ENCODE measurements at regions not wholly inside any gene's neighbourhood (a gene's known extent, or its start where the extent isn't known, plus 50 kb on each side); places are given as distances from the start of the nearest gene placed in this dataset.
"Not testable (repeated sequence)": the region's sequence is repeated elsewhere in the genome, so short reads cannot be mapped to it uniquely, and the experiment has no call there.

GRCh38 chr15:26026671-26027070, 163.5 kb upstream of the ATP10A start:
- H3K36me3 ChIP-seq (ENCODE audit: control insufficient read depth, insufficient read depth, low read length); H3K27me3 ChIP-seq (ENCODE audit: control insufficient read depth, insufficient read depth, low read length); H3K4me3 ChIP-seq (ENCODE audit: low read length); H3K9me3 ChIP-seq (ENCODE audit: control insufficient read depth, low read length); H3K9ac ChIP-seq (ENCODE audit: low read length); H3K4me1 ChIP-seq (ENCODE audit: control insufficient read depth, insufficient read depth, low read length): not testable (repeated sequence)

GRCh38 chr15:26024241-26024640, 161.1 kb upstream of the ATP10A start:
- no peak overlapping the region for H3K4me3 ChIP-seq (ENCODE audit: low read length)
- no peaks in the 10 kb centered on the region for H3K27me3 ChIP-seq (ENCODE audit: control insufficient read depth, insufficient read depth, low read length)
- no peaks in the 10 kb centered on the region for H3K4me1 ChIP-seq (ENCODE audit: control insufficient read depth, insufficient read depth, low read length)
- H3K36me3 ChIP-seq (ENCODE audit: control insufficient read depth, insufficient read depth, low read length), result no peaks in the 10 kb centered on the region
- no peaks in the 10 kb centered on the region for H3K9me3 ChIP-seq (ENCODE audit: control insufficient read depth, low read length)
- H3K9ac ChIP-seq (ENCODE audit: low read length), result no peak overlapping the region

GRCh38 chr15:26023691-26024090, 160.6 kb upstream of the ATP10A start:
- no peak overlapping the region for H3K4me3 ChIP-seq (ENCODE audit: low read length)
- H3K4me1 ChIP-seq (ENCODE audit: control insufficient read depth, insufficient read depth, low read length), result no peaks in the 10 kb centered on the region
- no peaks in the 10 kb centered on the region for H3K27me3 ChIP-seq (ENCODE audit: control insufficient read depth, insufficient read depth, low read length)
- H3K9me3 ChIP-seq (ENCODE audit: control insufficient read depth, low read length), result no peaks in the 10 kb centered on the region
- H3K36me3 ChIP-seq (ENCODE audit: control insufficient read depth, insufficient read depth, low read length), result no peaks in the 10 kb centered on the region
- no peak overlapping the region for H3K9ac ChIP-seq (ENCODE audit: low read length)

- H3K4me3 ChIP-seq (ENCODE audit: low read length), result no peak overlapping the region
- no peaks in the 10 kb centered on the region for H3K9me3 ChIP-seq (ENCODE audit: control insufficient read depth, low read length)
- no peaks in the 10 kb centered on the region for H3K27me3 ChIP-seq (ENCODE audit: control insufficient read depth, insufficient read depth, low read length)
- H3K36me3 ChIP-seq (ENCODE audit: control insufficient read depth, insufficient read depth, low read length), result no peaks in the 10 kb centered on the region
- no peaks in the 10 kb centered on the region for H3K4me1 ChIP-seq (ENCODE audit: control insufficient read depth, insufficient read depth, low read length)
- no peak overlapping the region for H3K9ac ChIP-seq (ENCODE audit: low read length)
These were observed 160.1 kb upstream of the ATP10A start for GRCh38 chr15:26023231-26023630.

GRCh38 chr15:26020871-26021270, 157.7 kb upstream of the ATP10A start:
- no peaks in the 10 kb centered on the region for H3K36me3 ChIP-seq (ENCODE audit: control insufficient read depth, insufficient read depth, low read length)
- no peaks in the 10 kb centered on the region for H3K9me3 ChIP-seq (ENCODE audit: control insufficient read depth, low read length)
- H3K9ac ChIP-seq (ENCODE audit: low read length), result no peak overlapping the region
- no peaks in the 10 kb centered on the region for H3K4me1 ChIP-seq (ENCODE audit: control insufficient read depth, insufficient read depth, low read length)
- H3K27me3 ChIP-seq (ENCODE audit: control insufficient read depth, insufficient read depth, low read length), result no peaks in the 10 kb centered on the region
- no peak overlapping the region for H3K4me3 ChIP-seq (ENCODE audit: low read length)

- no peaks in the 10 kb centered on the region for H3K27me3 ChIP-seq (ENCODE audit: control insufficient read depth, insufficient read depth, low read length)
- no peaks in the 10 kb centered on the region for H3K36me3 ChIP-seq (ENCODE audit: control insufficient read depth, insufficient read depth, low read length)
- no peaks in the 10 kb centered on the region for H3K4me1 ChIP-seq (ENCODE audit: control insufficient read depth, insufficient read depth, low read length)
- H3K4me3 ChIP-seq (ENCODE audit: low read length), result no peak overlapping the region
- no peaks in the 10 kb centered on the region for H3K9me3 ChIP-seq (ENCODE audit: control insufficient read depth, low read length)
- H3K9ac ChIP-seq (ENCODE audit: low read length), result no peak overlapping the region
These were observed 154.5 kb upstream of the ATP10A start for GRCh38 chr15:26017665-26018064.

- no peaks in the 10 kb centered on the region for H3K36me3 ChIP-seq (ENCODE audit: control insufficient read depth, insufficient read depth, low read length)
- no peaks in the 10 kb centered on the region for H3K9me3 ChIP-seq (ENCODE audit: control insufficient read depth, low read length)
- H3K4me1 ChIP-seq (ENCODE audit: control insufficient read depth, insufficient read depth, low read length), result no peaks in the 10 kb centered on the region
- no peak overlapping the region for H3K4me3 ChIP-seq (ENCODE audit: low read length)
- no peaks in the 10 kb centered on the region for H3K27me3 ChIP-seq (ENCODE audit: control insufficient read depth, insufficient read depth, low read length)
- H3K9ac ChIP-seq (ENCODE audit: low read length), result no peak overlapping the region
These were observed 152.5 kb upstream of the ATP10A start for GRCh38 chr15:26015516-26016075.

- no peaks in the 10 kb centered on the region for H3K36me3 ChIP-seq (ENCODE audit: control insufficient read depth, insufficient read depth, low read length)
- no peaks in the 10 kb centered on the region for H3K27me3 ChIP-seq (ENCODE audit: control insufficient read depth, insufficient read depth, low read length)
- H3K9ac ChIP-seq (ENCODE audit: low read length), result no peak overlapping the region
- H3K9me3 ChIP-seq (ENCODE audit: control insufficient read depth, low read length), result no peaks in the 10 kb centered on the region
- H3K4me1 ChIP-seq (ENCODE audit: control insufficient read depth, insufficient read depth, low read length), result no peaks in the 10 kb centered on the region
- no peak overlapping the region for H3K4me3 ChIP-seq (ENCODE audit: low read length)
These were observed 150.9 kb upstream of the ATP10A start for GRCh38 chr15:26013981-26014380.

- Histone ChIP-seq H3K9ac (ENCODE audit: low read length) (no peak overlapping the region), H3K9me3 (ENCODE audit: control insufficient read depth, low read length) (no peaks in the 10 kb centered on the region), H3K4me1 (ENCODE audit: control insufficient read depth, insufficient read depth, low read length) (no peaks in the 10 kb centered on the region), H3K4me3 (ENCODE audit: low read length) (no peak overlapping the region), H3K27me3 (ENCODE audit: control insufficient read depth, insufficient read depth, low read length) (no peaks in the 10 kb centered on the region), H3K36me3 (ENCODE audit: control insufficient read depth, insufficient read depth, low read length) (no peaks in the 10 kb centered on the region)
These were observed 148.8 kb upstream of the ATP10A start for GRCh38 chr15:26011916-26012315.

GRCh38 chr15:26007151-26007550, 144.0 kb upstream of the ATP10A start:
- H3K9ac ChIP-seq (ENCODE audit: low read length), result no peak overlapping the region
- no peaks in the 10 kb centered on the region for H3K4me1 ChIP-seq (ENCODE audit: control insufficient read depth, insufficient read depth, low read length)
- no peaks in the 10 kb centered on the region for H3K27me3 ChIP-seq (ENCODE audit: control insufficient read depth, insufficient read depth, low read length)
- H3K36me3 ChIP-seq (ENCODE audit: control insufficient read depth, insufficient read depth, low read length), result no peaks in the 10 kb centered on the region
- no peak overlapping the region for H3K4me3 ChIP-seq (ENCODE audit: low read length)
- no peaks in the 10 kb centered on the region for H3K9me3 ChIP-seq (ENCODE audit: control insufficient read depth, low read length)

- Histone ChIP-seq H3K4me1 (ENCODE audit: control insufficient read depth, insufficient read depth, low read length) (no peaks in the 10 kb centered on the region), H3K9ac (ENCODE audit: low read length) (no peak overlapping the region), H3K27me3 (ENCODE audit: control insufficient read depth, insufficient read depth, low read length) (no peaks in the 10 kb centered on the region), H3K36me3 (ENCODE audit: control insufficient read depth, insufficient read depth, low read length) (no peaks in the 10 kb centered on the region), H3K4me3 (ENCODE audit: low read length) (no peak overlapping the region), H3K9me3 (ENCODE audit: control insufficient read depth, low read length) (no peaks in the 10 kb centered on the region)
These were observed 138.1 kb upstream of the ATP10A start for GRCh38 chr15:26001201-26001600.

GRCh38 chr15:25993506-25993905, 130.4 kb upstream of the ATP10A start:
- no peaks in the 10 kb centered on the region for H3K4me1 ChIP-seq (ENCODE audit: control insufficient read depth, insufficient read depth, low read length)
- H3K9ac ChIP-seq (ENCODE audit: low read length), result no peak overlapping the region
- no peaks in the 10 kb centered on the region for H3K27me3 ChIP-seq (ENCODE audit: control insufficient read depth, insufficient read depth, low read length)
- H3K36me3 ChIP-seq (ENCODE audit: control insufficient read depth, insufficient read depth, low read length), result no peaks in the 10 kb centered on the region
- no peak overlapping the region for H3K4me3 ChIP-seq (ENCODE audit: low read length)
- no peaks in the 10 kb centered on the region for H3K9me3 ChIP-seq (ENCODE audit: control insufficient read depth, low read length)

- no peaks in the 10 kb centered on the region for H3K36me3 ChIP-seq (ENCODE audit: control insufficient read depth, insufficient read depth, low read length)
- no peak overlapping the region for H3K9ac ChIP-seq (ENCODE audit: low read length)
- no peaks in the 10 kb centered on the region for H3K27me3 ChIP-seq (ENCODE audit: control insufficient read depth, insufficient read depth, low read length)
- H3K4me3 ChIP-seq (ENCODE audit: low read length), result no peak overlapping the region
- no peaks in the 10 kb centered on the region for H3K9me3 ChIP-seq (ENCODE audit: control insufficient read depth, low read length)
- H3K4me1 ChIP-seq (ENCODE audit: control insufficient read depth, insufficient read depth, low read length), result no peaks in the 10 kb centered on the region
These were observed 127.1 kb upstream of the ATP10A start for GRCh38 chr15:25990220-25990619.
